Inferior parietal cortex (tissue), 1 donor: ENCODE measurements at regions not wholly inside any gene's neighbourhood (a gene's known extent, or its start where the extent isn't known, plus 50 kb on each side); places are given as distances from the start of the nearest gene placed in this dataset.
A peak's percentile ranks its signal among the peaks of the same experiment; 100 is the strongest.
"Not testable (repeated sequence)": the region's sequence is repeated elsewhere in the genome, so short reads cannot be mapped to it uniquely, and the experiment has no call there.

Experiments
- DNase-seq: peaks from one replicate; pipeline ENCODE4 v3.0.0-alpha.2; 2016; ENCODE audit errors: extremely low spot score

DNA sequence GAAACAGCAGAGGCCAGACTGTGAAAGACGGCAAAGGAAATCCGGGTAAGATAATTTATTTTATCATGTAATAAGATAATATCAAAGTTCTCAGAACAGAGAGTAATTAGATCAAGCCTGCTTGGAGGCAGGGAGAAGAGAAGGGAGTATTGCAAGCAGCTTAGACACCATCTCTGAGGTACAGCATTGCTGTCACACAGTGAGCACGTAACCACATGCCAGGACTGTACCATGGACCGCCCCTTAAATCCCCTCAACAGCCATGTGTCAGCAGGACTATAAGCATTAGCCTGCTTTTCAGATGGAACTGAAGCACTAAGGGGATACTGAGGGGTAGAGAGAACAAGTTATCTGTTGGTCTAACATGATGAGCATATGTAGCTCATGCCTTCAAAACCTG is 141.5 kb downstream of the C6orf118 start:
- no peak for DNase-seq

DNA sequence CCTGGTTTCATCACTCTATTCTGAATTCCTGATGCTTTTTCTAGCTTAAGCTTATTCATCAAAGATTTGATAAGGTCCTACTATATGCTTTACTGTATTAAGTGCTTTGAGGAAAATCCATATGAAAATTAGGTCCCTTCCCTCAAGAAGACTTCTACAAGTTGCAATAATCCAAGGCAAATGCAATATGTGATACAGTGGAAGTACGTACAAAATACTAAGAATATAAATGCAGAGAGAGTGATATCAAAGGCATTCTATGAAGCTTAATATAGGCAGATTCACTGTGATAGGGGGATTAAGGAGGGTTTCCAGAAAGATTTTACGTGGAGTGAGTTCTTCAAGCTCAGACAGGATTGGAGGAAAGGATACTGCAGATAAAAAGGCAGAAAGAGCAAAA is 142.1 kb downstream of the C6orf118 start:
- no peak for DNase-seq

DNA sequence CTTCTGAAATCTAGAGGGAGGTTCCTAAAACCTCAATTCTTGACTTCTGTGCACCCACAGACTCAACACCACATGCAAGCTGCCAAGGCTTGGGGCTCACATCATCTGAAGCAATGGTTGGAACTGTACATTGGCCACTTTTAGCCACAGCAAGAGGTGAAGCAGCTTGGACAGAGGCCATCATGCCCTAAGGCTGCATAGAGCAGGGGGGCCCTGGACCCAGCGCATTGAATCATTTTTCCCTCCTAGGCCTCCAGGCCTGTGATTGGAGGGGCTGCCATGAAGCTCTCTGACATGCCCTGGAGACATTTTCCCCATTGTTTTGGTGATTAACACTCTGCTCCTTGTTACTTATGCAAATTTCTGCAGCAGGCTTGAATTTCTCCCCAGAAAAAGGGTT is 145.9 kb downstream of the C6orf118 start:
- DNase-seq: no peak

DNA sequence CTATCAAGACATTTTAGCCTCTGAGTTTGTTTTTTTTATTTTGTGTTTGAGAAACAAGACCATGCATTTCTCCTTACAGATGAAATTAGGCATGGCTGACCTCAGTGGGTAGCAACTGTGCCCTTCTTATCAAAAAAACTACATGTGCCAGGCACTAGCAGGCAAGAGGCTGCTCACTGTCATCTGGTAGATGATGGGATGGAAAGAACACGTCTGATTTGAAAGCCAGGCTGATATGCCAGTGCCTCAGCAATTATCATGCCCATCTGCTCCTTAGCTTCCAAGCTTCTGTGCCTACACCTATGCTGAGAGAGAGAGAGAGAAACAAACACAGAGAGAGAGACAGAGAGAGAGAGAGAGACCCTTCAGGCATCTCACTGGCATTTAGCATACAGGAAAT is 149.9 kb downstream of the C6orf118 start:
- no peak for DNase-seq

DNA sequence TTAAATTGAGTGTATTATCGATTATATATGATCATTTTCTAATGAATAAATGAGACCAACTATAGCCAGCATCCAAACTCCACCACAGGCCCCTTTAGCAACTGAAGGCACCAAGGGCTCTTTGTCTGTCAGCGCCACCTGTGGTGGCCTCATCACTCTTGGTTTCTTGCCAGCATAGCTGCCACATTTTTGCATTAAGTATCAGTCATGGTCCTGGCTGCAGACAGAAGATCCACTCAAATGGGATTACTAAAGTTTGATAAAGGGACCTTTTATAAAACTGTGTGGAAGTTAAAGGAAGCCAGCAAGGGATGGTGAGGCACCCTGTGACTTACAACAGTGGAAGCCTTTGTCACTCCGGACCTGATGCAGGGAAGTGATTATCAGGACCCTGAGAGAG is 162.9 kb downstream of the C6orf118 start:
- peak; percentile 15 for DNase-seq

DNA sequence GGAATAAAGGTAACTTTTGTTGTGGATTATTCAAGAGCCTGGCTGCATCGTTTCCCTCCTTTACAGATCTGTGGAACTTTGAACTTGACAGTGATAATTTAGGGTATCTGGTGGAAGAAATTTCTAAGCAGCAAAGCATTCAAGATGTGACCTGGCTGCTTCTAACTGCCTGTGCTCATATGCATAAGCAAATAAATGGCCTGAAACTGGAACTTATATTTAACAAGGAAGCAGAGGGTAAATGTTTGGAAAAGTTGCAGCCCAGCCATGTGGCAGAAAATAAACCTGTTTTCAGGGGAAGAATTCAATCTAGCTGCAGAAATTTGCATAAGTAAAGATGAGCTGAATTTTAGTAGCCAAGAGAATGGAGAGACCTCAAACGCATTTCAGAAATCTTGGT is 173.5 kb downstream of the C6orf118 start:
- DNase-seq: no peak

DNA sequence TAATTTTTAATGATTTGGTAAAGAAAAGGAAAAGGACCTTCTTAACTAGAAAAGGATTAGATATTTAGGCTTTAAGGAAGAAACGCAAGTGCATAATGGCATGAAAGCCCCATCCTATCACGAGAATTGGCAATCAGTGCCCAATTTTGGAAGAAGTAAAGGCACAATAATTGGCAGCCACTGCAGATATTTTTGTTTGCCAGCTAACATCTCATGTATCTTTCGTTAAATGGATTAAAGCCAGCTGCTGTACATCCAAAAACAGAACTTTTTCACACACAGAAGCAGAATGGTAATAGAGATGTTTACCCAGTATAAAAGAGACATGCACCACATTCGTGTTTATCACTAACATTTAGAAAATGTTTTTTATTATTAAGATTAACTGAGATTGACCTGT is 180.3 kb downstream of the C6orf118 start:
- DNase-seq: peak; percentile 13

DNA sequence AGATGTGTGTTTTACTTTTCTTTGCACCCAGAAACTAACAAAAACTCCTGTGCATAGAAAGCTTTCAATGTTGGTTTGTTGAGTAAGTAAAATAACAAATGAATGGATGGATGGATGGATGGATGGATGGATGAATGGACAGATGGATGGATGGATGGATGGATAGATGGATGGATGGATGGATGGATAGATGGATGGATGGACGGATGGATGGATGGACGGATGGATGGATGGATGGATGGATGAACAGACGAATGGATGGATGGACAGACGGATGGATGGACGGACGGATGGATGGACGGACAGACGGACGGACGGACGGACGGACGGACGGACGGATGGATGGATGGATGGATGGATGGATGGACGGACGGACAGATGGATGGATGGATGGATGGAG is 181.7 kb downstream of the C6orf118 start:
- DNase-seq: not testable (repeated sequence)

DNA sequence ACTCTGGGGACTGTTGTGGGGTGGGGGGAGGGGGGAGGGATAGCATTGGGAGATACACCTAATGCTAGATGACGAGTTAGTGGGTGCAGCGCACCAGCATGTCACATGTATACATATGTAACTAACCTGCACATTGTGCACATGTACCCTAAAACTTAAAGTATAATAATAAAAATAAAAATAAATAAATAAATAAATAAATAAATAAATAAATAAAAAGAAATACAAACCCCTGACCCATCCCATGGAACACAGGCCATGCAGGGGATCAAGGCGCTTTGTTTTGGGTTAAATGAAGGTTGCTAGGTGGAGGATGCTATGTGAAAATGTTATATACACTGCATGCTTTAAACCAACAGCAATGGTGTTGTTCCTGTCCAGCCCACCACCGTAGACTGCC is 184.7 kb downstream of the C6orf118 start:
- DNase-seq: not testable (repeated sequence)

DNA sequence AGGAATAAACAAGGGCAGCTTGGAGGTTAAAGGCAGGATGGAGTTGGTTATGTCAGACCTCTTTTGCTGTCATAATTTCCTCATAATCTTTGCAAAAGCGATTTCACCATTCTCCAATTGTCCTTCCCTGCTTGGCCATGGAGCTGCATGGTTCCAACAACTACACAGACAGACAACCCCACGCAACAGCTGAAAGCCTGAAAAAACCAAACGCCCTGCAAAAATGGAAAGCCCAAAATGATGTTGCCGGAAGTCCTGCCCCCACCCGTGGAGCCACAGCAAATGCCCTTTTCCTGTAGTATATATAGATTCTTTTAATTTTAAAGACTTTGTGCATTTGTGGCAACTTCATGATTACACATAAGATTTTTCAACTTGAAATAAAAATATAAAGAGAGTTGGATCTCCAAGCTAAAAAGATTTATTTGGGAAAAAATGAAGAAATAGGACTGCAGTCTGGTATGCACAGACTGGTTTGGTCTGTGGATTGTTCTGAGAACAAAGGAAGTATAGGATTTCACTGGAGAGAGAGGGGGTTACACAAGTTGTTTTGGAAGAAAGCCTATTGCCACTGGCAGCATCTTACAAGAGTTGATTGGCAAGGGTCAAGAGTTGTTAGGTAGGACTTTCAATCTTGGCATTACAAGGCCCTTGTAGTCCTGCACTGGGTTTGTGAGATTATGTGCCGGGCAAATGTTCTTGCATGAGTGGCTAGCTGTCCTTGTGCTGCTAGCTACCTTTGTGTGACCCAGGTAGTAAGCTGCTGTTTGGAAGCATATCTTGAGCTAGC is 190.0 kb downstream of the C6orf118 start:
- DNase-seq: no peak

DNA sequence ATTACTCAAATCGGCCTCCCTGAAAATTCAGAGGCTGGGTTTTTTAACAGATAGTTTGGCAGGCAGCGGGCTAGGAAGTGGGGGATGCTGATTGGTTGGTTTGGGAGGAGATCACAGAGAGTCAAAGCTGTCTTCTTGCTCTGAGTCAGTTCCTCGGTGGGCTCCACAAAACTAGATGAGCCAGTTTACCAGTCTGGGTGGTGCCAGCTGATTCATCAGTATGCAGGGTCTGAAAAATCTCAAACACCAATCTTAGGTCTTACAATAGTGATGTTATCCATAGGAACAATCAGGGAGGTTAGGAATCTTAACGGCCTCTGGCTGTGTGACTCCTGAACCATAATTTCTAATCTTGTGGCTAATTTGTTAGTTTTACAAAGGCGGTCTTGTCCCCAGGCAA is 190.7 kb downstream of the C6orf118 start:
- DNase-seq: no peak

DNA sequence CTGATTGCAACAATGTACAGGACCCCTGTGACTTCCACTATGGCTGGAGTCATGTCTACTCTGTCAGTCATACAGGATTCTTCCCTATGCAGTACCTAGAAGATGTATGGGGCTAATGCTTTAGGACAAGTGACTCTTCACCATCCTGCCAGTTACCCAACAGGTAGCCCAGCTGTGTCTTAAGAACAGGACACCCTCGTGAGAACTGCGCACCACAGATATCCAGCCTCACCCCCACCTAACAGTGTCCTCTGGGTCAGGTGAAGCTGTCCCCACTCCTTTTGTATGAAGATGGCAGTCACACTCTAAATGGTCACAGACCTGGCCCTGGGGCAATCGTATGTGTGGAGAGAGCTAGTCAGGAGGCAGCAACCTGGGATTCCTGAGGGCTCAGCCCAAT is 191.6 kb downstream of the C6orf118 start:
- DNase-seq: no peak

DNA sequence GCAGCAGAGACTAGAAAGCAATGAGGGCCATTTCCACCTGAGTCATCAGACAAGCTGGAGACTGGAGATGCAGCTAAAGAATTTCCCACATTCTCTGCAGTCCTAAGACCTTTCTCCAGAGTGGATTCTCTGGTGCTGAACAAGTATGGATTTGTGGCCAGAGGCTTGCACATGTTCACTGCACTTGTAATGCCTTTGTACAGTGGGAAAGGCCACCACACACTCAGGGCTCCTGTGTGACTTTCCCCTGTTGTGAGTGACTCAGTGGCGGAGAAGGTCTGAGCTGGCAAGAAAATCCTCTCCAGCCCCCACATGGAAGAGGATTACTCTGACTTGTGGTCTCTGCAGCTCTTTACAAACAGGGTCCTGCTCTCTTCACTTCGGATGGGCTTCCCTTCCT is 192.3 kb downstream of the C6orf118 start:
- DNase-seq: no peak

DNA sequence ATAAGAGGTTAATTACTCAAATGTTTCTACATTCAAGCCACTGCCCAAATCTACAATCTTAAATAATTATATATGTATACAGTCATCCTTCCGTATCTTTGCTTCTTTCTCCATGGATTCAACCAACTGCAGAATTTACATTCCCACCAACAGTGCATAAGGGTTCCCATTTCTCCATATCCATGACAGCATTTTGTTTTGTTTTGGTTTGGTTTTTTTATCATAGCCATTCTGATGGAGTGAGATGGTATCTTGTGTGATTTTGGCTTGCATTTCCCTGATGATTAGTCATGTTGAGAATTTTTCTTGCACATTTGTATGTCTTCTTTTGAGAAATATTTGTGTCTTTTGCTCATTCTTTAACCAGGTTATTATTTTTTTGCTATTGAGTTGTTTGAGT is 198.5 kb downstream of the C6orf118 start:
- no peak for DNase-seq

DNA sequence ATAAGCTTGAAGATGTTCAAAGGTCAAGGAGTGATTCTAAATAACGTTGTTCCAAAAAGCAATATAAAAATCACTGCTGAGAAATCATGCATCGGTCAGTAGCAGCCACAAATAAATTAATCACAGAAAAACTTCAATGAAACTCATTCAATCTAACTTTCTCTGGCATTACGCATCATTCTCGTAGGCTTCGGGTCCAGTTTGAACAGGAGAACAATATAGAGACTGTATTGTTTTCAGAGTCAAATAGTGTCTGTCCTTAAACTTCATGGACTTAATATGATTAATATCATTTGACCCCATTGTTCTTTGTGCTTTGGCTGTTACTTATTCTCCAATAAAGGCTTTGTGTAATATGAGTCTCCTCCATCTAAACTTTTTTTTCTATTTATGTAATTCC is 200.4 kb downstream of the C6orf118 start:
- no peak for DNase-seq

DNA sequence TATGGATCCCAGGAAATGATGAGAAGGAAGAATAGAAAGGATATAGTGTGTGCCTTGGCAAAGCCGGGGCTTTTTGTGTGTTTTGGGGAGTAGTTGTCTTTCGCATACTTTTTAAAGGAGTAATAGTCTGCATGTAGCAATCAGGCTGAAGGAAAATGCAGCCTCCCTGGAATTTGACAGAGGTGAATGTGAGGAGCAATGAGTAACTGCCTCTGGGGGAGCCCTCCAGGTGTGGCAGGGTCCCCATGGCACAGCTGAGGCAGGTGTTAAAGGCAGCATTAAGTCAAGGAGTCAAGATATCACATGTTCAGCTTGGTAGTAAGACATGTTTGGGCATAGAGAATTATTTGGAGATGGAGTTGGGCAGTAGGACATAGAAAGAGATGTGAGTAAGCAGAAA is 203.1 kb downstream of the C6orf118 start:
- DNase-seq: no peak

DNA sequence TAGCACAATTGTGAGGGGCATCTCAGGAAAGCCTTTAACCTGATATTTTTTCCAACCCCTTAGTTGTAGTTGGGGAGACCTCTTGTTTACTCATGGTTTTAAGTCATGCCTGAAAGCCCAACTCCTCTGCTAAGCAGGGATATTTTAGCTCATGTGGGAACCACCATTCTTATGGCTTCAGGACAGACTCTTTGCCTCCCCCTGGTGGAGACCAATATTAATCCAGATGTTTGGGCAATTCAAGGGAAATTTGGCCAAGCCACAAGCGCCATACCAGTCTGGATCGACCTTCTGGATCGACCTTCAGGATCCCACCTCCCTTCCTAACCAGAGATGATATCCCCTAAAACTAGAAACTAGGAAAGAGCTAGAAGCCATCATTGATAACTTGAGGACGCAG is 211.2 kb downstream of the C6orf118 start:
- no peak for DNase-seq

DNA sequence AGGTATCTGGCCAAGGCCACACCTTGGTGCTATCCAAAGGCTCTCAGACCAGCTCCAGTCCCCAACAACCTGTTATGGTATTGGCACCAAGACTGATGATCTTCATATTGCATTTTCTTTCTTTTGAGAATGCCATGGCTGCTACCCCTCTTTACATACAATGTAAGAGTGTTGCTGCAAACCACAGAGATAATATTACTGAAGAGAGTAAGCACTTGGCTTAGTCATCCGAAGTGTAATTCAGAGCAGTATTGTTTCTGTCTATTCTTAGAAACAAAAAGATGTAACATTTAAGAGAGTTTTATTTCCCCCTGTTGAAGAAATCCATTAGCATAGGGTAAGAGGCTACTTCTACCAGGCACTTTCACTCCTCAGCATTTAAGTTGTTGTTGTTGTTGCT is 212.5 kb downstream of the C6orf118 start:
- no peak for DNase-seq

DNA sequence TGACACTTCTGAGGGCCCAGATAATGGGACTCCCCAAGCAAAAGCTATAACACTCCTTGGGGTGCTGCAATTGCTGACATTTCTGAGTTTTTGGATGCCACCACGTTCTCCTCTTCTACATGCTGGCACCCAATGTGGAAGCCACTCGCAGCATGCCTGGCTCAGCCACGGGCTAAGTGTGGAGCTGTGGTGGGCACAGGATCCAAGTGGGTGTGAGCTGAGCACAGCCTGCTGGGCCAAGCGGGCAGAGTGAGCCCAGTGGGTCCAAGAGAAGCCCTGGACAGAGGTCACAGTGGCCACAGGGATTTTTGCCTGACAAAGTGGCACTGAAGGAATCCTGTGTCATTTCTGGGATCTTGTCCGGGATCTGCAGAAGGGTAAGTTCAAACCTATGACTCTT is 213.2 kb downstream of the C6orf118 start:
- DNase-seq: no peak

DNA sequence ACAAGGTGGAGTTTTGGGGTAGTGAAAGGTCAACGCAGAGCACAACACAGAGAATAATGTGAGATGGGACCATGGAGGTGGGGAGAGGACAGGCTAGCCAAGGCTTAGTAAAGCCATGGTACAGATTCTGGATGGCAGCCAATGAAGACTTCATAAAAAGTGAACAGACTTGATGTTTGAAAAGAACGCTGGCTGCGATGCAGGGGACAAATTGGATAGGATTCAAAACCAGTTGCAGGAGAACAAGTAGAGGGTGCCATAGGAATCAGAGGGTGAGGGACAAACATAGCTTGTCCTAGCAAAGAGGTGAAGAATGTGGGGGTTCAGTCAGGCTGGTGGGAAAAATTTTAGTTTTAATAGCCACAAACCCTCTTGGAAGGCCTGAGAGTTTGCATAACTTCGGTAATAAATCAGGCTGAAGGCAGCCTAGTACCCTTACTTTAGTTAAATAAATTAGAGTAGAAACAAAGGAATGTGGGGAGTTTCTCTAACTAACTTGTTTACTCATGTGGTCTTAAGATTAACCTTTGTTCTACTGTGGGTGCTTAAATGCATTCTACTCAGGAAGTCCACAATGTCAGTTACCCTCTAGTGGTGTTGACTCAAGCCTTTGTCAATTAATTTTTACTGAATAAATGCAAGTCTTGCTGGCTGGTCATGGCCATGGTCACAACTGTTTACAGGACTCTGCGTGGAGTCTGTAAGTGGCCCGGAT is 216.4 kb downstream of the C6orf118 start:
- no peak for DNase-seq

DNA sequence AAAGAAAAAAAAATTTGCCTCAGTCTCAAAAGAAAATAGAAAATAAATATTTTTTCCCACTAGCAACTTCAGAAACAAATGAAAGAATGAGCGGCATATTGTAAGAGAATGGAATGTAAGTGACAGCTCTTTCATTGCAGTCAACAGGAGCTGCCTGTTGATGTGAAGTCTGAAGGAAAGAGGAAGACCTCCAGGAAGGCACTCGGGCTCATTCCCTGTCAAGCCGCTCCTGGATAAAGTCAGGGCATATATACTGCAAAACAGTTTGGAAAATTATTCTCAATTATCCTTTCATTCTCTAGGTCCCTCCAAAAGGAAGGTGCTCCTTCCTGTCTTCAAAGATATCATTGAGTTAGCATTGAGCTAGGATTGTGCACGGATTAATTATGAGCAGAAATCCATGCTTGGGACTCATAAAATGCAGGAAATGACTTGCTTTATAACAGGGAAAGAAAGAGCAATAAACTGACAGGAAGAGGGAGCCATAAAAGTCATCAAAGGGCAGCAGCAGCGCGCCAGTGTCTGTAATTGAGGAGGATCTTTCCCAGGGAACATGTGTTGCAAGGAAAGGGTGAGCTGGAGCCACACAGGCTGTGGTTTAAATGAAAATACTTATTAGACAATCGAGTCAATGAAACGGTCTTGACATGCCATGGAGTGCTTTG is 218.2 kb downstream of the C6orf118 start:
- no peak for DNase-seq

DNA sequence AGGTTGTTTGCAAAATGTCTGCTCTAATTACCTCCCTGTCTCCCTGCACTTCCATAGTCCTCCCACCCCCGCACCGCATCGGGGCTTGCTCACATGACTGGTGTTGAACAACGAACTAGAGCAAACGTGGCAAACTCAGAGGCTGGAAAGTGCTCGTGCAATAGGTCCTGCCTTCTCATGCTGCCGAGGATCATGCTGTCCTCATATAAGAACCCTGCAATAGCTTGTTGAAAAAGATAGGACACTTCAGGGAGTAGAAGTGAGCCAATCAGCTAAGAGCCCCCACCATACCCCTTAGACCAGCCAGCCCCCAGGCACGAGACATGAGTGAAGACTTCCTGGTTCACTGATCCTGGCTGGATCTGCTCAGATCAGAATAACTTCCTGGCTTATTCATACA is 219.2 kb downstream of the C6orf118 start:
- no peak for DNase-seq

DNA sequence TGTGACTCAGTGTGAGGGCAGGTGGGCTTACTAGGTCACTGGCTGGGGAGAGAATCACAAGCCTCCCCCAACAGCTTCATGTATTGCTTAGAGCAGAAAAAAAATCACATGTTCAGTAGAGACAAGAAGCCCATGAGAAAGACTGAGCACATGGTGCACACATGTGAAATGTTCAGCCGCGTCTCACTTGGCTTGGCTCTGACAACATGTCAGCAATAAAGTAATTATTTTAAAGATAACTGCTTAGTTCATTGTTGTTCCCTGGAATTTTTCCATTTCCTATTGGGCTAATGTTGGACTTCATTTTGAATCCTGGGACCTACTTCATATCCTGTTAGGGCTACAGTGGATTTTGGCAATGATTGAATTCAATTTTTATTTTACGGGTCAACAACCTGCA is 222.6 kb downstream of the C6orf118 start:
- DNase-seq: no peak
